ENCODE measurements at regions not wholly inside any gene's neighbourhood (a gene's known extent, or its start where the extent isn't known, plus 50 kb on each side); places are given as distances from the start of the nearest gene placed in this dataset.

- TF ChIP-seq, protein P1, sequence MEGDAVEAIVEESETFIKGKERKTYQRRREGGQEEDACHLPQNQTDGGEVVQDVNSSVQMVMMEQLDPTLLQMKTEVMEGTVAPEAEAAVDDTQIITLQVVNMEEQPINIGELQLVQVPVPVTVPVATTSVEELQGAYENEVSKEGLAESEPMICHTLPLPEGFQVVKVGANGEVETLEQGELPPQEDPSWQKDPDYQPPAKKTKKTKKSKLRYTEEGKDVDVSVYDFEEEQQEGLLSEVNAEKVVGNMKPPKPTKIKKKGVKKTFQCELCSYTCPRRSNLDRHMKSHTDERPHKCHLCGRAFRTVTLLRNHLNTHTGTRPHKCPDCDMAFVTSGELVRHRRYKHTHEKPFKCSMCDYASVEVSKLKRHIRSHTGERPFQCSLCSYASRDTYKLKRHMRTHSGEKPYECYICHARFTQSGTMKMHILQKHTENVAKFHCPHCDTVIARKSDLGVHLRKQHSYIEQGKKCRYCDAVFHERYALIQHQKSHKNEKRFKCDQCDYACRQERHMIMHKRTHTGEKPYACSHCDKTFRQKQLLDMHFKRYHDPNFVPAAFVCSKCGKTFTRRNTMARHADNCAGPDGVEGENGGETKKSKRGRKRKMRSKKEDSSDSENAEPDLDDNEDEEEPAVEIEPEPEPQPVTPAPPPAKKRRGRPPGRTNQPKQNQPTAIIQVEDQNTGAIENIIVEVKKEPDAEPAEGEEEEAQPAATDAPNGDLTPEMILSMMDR (IDR thresholded peaks at IDR 0.05), result no peak
- no peak for DNase-seq (ENCODE audit: low spot score)
- ATAC-seq (ENCODE audit: low FRiP score), result no peak
These were observed 334.9 kb downstream of the PARP8 start for GRCh38 chr5:51001227-51001923.

- DNase-seq (ENCODE audit: low spot score) (no peak), ATAC-seq (ENCODE audit: low FRiP score) (no peak)
- TF ChIP-seq, protein P1 (IDR thresholded peaks at IDR 0.05), result no peak
These were observed 335.9 kb downstream of the PARP8 start for GRCh38 chr5:51002368-51002767.

DNA sequence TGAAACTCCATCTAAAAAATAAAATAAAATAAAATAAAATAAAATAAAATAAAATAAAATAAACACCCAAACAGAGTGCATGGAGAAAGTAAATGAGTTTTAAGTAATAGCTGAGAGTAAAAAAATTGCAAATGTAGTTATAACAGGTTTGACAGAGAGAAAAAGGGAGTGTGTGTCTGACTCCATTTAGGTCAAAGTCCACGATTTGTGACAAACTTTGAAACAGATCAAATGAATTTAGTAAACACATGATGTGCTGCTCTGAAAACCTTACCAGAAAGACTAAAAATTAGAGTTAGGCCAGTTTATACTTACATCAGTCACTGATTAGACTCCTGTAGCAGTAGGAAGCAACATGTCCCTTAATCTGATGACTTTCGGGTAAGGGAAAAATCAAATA lies 346.6 kb downstream of the PARP8 start:
- DNase-seq (ENCODE audit: low spot score) (no peak), ATAC-seq (ENCODE audit: low FRiP score) (no peak)
- TF ChIP-seq, protein P1 (IDR thresholded peaks at IDR 0.05), result no peak

- DNase-seq (ENCODE audit: low spot score) (no peak), ATAC-seq (ENCODE audit: low FRiP score) (no peak)
- TF ChIP-seq, protein P1 (IDR thresholded peaks at IDR 0.05), result no peak
These were observed 352.0 kb downstream of the PARP8 start for GRCh38 chr5:51018423-51018822.

- ATAC-seq (ENCODE audit: low FRiP score) (no peak), DNase-seq (ENCODE audit: low spot score) (no peak)
These were observed 357.8 kb downstream of the PARP8 start for GRCh38 chr5:51024263-51024662.

GRCh38 chr5:51027271-51027670 lies 356.0 kb upstream of the ISL1 start:
- DNase-seq (ENCODE audit: low spot score) (no peak), ATAC-seq (ENCODE audit: low FRiP score) (no peak)
- TF ChIP-seq, protein P1 (IDR thresholded peaks at IDR 0.05), result no peak

More at GRCh38 chr5:51024263-51024662, 357.8 kb downstream of the PARP8 start:
- TF ChIP-seq, protein P1 (IDR thresholded peaks at IDR 0.05), result no peak

GRCh38 chr5:51028394-51028793 lies 354.9 kb upstream of the ISL1 start:
- DNase-seq (ENCODE audit: low spot score), result no peak
- TF ChIP-seq, protein P1 (IDR thresholded peaks at IDR 0.05), result no peak
- no peak for ATAC-seq (ENCODE audit: low FRiP score)
